H1 (cell line): ENCODE measurements at regions not wholly inside any gene's neighbourhood (a gene's known extent, or its start where the extent isn't known, plus 50 kb on each side); places are given as distances from the start of the nearest gene placed in this dataset.

ENCODE experiments used
- BCL11A ChIP-seq, 2 experiments: IDR thresholded peaks; one replicate each; pipeline ENCODE4 v1.6.1; 2011; ENCODE audit warnings: low read depth in 2 of 2, low read length in 2 of 2, mild to moderate bottlenecking in 2 of 2
- CHD2 ChIP-seq: IDR thresholded peaks from 2 replicates; pipeline ENCODE4 v1.6.1; 2012; ENCODE audit warnings: low read length, improper control_type of control experiment
- CTBP2 ChIP-seq: IDR thresholded peaks from 2 replicates; pipeline ENCODE4 v1.7.0; 2011; ENCODE audit warnings: borderline replicate concordance, mild to moderate bottlenecking, moderate library complexity, mixed read lengths, low read length; ENCODE audit not compliant: insufficient read depth, insufficient read length
- GTF2F1 ChIP-seq: IDR thresholded peaks from 2 replicates; pipeline ENCODE4 v1.6.1; 2012; ENCODE audit warnings: low read depth, low read length, improper control_type of control experiment, borderline replicate concordance
- SIX5 ChIP-seq: IDR thresholded peaks from 2 replicates; pipeline ENCODE4 v1.6.1; 2011; ENCODE audit warnings: mild to moderate bottlenecking, low read depth, low read length
- SUZ12 ChIP-seq: fragments of 200-600 bp; sonication (generic); IDR thresholded peaks from 2 replicates; pipeline ENCODE4 v1.6.1; 2012; ENCODE audit warnings: mild to moderate bottlenecking, inconsistent platforms, low read length, moderate library complexity, mixed read lengths
- TCF12 ChIP-seq: IDR thresholded peaks from 2 replicates; pipeline ENCODE4 v1.6.1; 2011; ENCODE audit warnings: low read depth, mild to moderate bottlenecking, low read length
- ZNF274 ChIP-seq: IDR thresholded peaks from 2 replicates; pipeline ENCODE4 v1.7.0; 2012; ENCODE audit warnings: low read length, borderline replicate concordance; ENCODE audit errors: extremely low read depth
- TF ChIP-seq, protein P1 (sequence below): fragments of 300-600 bp; sonication (generic); IDR thresholded peaks from 2 replicates; pipeline ENCODE4 v1.7.1; 2012; ENCODE audit warnings: low read length, moderate library complexity, mild to moderate bottlenecking, inconsistent platforms; ENCODE audit not compliant: insufficient replicate concordance

DNA sequence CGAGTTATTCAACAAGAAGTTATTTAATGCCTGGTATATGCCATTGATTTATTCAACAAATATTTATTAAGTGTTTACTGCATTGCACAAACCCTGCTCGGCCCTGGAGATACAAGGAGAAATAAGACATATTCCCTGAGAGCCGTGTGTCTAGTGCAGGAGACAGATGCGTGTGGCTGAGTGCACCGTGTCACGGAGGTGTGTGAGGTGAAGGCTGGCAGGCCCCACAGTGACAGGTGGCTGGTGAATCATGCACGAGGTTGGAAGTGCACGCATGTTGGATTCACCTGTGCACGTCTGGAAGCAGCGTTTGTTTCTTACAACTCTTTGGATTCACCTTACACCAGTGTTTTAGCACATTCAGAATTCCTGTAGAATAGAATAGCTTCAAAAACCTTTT, 136.6 kb upstream of the SHH start (continued):
- TF ChIP-seq, protein P1, sequence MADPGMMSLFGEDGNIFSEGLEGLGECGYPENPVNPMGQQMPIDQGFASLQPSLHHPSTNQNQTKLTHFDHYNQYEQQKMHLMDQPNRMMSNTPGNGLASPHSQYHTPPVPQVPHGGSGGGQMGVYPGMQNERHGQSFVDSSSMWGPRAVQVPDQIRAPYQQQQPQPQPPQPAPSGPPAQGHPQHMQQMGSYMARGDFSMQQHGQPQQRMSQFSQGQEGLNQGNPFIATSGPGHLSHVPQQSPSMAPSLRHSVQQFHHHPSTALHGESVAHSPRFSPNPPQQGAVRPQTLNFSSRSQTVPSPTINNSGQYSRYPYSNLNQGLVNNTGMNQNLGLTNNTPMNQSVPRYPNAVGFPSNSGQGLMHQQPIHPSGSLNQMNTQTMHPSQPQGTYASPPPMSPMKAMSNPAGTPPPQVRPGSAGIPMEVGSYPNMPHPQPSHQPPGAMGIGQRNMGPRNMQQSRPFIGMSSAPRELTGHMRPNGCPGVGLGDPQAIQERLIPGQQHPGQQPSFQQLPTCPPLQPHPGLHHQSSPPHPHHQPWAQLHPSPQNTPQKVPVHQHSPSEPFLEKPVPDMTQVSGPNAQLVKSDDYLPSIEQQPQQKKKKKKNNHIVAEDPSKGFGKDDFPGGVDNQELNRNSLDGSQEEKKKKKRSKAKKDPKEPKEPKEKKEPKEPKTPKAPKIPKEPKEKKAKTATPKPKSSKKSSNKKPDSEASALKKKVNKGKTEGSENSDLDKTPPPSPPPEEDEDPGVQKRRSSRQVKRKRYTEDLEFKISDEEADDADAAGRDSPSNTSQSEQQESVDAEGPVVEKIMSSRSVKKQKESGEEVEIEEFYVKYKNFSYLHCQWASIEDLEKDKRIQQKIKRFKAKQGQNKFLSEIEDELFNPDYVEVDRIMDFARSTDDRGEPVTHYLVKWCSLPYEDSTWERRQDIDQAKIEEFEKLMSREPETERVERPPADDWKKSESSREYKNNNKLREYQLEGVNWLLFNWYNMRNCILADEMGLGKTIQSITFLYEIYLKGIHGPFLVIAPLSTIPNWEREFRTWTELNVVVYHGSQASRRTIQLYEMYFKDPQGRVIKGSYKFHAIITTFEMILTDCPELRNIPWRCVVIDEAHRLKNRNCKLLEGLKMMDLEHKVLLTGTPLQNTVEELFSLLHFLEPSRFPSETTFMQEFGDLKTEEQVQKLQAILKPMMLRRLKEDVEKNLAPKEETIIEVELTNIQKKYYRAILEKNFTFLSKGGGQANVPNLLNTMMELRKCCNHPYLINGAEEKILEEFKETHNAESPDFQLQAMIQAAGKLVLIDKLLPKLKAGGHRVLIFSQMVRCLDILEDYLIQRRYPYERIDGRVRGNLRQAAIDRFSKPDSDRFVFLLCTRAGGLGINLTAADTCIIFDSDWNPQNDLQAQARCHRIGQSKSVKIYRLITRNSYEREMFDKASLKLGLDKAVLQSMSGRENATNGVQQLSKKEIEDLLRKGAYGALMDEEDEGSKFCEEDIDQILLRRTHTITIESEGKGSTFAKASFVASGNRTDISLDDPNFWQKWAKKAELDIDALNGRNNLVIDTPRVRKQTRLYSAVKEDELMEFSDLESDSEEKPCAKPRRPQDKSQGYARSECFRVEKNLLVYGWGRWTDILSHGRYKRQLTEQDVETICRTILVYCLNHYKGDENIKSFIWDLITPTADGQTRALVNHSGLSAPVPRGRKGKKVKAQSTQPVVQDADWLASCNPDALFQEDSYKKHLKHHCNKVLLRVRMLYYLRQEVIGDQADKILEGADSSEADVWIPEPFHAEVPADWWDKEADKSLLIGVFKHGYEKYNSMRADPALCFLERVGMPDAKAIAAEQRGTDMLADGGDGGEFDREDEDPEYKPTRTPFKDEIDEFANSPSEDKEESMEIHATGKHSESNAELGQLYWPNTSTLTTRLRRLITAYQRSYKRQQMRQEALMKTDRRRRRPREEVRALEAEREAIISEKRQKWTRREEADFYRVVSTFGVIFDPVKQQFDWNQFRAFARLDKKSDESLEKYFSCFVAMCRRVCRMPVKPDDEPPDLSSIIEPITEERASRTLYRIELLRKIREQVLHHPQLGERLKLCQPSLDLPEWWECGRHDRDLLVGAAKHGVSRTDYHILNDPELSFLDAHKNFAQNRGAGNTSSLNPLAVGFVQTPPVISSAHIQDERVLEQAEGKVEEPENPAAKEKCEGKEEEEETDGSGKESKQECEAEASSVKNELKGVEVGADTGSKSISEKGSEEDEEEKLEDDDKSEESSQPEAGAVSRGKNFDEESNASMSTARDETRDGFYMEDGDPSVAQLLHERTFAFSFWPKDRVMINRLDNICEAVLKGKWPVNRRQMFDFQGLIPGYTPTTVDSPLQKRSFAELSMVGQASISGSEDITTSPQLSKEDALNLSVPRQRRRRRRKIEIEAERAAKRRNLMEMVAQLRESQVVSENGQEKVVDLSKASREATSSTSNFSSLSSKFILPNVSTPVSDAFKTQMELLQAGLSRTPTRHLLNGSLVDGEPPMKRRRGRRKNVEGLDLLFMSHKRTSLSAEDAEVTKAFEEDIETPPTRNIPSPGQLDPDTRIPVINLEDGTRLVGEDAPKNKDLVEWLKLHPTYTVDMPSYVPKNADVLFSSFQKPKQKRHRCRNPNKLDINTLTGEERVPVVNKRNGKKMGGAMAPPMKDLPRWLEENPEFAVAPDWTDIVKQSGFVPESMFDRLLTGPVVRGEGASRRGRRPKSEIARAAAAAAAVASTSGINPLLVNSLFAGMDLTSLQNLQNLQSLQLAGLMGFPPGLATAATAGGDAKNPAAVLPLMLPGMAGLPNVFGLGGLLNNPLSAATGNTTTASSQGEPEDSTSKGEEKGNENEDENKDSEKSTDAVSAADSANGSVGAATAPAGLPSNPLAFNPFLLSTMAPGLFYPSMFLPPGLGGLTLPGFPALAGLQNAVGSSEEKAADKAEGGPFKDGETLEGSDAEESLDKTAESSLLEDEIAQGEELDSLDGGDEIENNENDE, result no peak
- TF ChIP-seq CHD2, result no peak
- TF ChIP-seq GTF2F1, result no peak
- no peak for TF ChIP-seq TCF12
- TF ChIP-seq ZNF274, result no peak
- no peak for TF ChIP-seq SIX5
- no peak for TF ChIP-seq CTBP2
- no peak for TF ChIP-seq SUZ12
- TF ChIP-seq BCL11A (IDR thresholded peaks at IDR 0.05; ENCODE audit: low read depth in 2 of 2, low read length in 2 of 2), result no peak
